Activated CD4-positive, alpha-beta T cell treated with anti-CD3 and anti-CD28 coated beads, Interleukin-2, Interleukin-6, amounts not matched to agents 100 ng/mL and 50 ng/mL, durations not matched to agents 16 hours and 8 hours (primary cell): ENCODE measurements at regions not wholly inside any gene's neighbourhood (a gene's known extent, or its start where the extent isn't known, plus 50 kb on each side); places are given as distances from the start of the nearest gene placed in this dataset.

Source experiments
- DNase-seq: peaks from one replicate; pipeline ENCODE4 v3.0.0-alpha.2; 2020

GRCh38 chr5:67381236-67381880 is 184.8 kb upstream of the CD180 start:
- no peak for DNase-seq

- no peak for DNase-seq
Observed at GRCh38 chr5:67380431-67380830, 183.8 kb upstream of the CD180 start.

- no peak for DNase-seq
Observed at GRCh38 chr5:67379753-67380152, 183.2 kb upstream of the CD180 start.

DNA sequence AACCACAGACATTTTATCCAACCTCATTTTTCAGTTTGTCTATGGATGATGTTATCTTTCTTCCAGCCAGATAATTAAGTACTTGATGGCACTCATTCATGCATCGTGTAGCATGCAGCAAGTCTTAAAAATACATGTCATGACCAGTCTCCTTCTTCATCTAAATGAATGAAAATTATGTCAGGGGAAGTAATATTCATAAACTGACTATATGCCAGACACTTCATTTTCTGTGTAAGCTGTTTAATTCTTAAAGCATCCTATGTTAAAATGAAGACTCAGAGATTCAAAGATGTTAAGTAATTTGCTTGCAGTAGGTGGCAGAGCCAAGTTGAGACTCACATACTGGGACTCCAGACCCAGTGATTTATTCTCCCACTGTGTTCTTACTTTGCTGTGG is 181.7 kb upstream of the CD180 start:
- no peak for DNase-seq

- no peak for DNase-seq
Observed at GRCh38 chr5:67377631-67378030, 181.0 kb upstream of the CD180 start.

- peak; percentile 8 for DNase-seq
Observed at GRCh38 chr5:67375606-67376005, 179.0 kb upstream of the CD180 start.

DNA sequence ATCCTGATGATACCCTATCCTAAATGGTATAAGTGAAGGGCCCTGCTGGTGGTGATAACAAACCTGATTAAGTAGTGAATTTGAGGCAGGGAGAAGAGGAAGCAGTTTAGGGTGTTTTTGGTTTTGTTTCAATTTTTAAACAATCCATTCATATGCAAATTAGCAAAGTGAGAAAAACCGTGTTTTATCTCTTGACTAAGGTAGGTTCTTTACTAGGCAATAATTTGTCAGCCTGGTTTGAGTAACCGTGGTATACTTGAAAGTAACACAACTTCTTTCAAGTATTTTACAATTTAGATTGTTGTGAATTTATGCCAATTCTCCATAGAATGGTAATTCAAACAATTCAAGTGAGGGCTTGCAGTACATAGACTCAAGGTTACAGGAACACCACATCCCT is 177.8 kb upstream of the CD180 start:
- no peak for DNase-seq

- DNase-seq, result no peak
Observed at GRCh38 chr5:67373518-67373917, 176.9 kb upstream of the CD180 start.

DNA sequence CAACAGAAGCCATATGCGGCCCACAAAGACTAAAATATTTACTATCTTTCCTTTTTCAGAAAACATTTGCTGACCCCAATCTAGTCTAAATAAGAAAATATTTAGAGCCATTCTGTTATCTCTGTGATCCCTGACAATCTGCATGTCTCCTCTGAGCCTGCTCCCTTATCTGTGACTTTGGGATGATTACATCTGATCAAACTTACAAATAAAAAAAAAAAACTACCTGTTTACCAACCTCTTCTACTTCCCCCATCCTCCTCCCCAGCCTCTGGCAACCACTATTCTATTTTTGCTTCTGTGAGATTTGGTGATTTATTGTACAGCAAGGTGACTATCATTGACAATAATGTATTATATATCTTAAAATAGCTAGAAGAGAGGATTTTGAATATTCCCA is 176.3 kb upstream of the CD180 start:
- no peak for DNase-seq

DNA sequence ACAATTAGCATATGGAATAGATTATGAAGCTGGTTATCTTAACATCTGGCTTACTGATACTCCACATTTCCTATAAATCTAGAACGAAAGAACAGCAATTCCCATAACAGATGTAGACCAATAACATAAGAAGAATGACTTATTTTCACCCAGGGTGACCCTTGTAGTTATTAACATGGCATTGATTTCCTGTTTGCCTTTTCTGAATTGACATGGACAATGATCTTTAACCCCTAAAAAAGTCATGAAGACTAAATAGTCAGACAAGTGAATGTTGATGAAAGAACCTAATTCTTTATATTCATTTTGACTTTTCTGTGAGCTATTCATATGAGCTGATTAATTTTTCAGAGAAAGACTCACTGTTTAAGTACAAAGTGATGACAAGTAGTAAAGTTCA is 175.3 kb upstream of the CD180 start:
- no peak for DNase-seq

DNA sequence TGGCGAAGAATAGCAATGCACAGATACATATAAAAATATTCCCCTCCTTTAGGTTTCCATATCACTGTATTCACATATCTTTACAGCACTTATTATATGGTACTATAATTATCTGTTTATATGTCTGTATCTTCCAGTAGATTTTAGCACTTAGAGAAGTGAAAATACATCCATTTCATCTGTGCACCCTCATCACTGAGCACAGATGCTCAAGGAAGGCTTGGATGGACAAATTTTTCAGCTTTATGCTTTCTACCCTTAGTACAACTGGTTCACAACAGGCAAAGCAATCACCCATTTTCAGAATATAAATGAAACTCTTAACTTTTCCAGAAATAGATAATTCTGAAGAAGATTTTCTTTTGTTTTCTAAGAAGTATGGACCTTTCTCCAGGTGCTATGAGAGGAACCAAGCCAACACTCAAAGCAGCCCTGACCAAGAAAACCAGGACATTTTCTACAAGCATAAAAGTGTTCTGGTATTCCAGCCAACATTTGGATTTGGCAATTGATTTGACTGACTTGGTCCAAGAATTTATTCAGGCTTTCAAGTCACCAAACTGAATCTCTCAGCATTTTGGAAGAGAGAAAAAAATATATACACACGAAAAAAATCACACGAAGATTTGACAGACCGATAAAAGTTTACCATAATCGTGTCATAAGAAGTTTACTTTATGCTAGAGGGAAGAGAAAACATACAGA is 170.2 kb upstream of the CD180 start:
- DNase-seq, result no peak

- DNase-seq, result no peak
Observed at GRCh38 chr5:67366276-67366675, 169.7 kb upstream of the CD180 start.

- DNase-seq, result no peak
Observed at GRCh38 chr5:67364381-67364970, 167.9 kb upstream of the CD180 start.

- no peak for DNase-seq
Observed at GRCh38 chr5:67363963-67364362, 167.4 kb upstream of the CD180 start.

DNA sequence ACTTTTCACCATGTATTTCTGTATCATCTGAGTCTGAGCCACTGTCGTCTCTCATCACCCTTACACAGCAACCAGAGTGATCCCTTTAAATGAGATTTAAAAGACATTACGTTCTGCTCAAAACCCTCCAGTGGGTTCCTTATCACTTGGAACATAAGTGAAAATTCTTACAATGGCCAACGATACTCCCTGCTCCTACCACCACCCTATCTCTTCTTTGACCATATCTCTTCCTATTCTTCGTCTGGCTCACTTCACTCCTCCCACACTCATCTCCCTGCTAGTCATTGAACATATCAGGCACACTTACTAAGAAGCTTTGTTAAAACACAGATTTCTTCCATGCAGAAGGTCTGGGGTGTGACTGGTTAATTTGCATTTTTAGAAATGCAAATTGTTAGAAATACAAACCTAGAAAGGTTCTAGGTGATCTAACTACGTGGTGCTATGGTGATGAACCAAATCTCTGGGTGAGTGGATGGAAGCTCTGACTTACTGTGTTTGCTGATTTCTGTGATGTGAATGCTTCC is 166.6 kb upstream of the CD180 start:
- DNase-seq, result no peak

DNA sequence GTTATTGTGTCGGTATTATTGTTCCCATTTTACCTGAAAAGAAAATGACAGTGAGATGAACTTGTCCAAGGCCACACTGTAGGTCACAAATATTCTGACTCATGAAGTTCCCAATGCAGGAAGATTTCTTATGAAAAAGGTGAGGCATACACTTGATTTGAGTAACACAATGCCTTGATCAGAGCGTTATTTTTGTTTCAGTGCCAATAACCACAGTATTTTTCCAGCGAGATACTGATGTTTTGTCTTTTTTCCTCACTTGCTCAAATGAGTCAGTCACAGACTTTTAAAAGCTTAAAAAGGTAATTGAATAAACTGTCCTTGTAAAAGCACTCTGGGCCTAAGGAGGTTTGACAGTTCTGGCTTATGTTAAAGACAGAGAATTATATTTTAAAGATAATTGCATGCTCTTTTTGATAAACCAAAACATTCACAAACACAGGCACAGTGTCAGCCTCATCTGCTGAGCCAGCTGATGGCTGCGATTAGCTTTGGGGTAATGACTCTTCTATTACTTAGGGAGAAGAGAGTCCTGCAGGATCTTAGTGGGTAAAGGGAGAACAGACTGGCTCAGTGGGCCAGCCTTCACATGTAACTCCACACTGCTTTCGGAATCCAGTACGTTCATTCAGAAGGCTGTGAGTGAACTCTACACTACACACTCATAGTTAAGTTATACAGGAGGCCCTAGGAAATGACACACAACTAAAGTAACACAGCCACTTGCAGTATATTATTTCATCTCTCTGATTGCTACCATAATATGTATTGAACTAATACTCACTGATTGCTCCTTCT is 165.5 kb upstream of the CD180 start:
- DNase-seq, result no peak

DNA sequence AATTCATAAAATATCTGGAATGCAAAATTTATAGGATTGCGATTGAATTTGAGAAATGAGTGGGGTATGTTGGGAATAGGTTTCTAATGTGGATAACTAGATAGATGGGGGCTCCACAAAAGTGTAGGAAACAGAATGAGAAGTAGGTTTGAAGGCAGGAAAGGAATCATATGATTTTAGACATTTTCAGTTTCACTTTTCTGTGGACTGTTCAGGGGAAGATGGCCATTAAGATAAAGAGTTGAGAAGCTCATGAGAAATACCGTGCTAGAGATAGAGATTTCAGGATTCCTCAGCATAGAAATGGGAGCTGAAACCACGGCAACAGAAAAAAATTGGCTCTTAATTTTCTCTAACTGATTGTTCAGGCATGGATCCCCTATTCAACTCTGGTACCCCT is 163.4 kb upstream of the CD180 start:
- no peak for DNase-seq

DNA sequence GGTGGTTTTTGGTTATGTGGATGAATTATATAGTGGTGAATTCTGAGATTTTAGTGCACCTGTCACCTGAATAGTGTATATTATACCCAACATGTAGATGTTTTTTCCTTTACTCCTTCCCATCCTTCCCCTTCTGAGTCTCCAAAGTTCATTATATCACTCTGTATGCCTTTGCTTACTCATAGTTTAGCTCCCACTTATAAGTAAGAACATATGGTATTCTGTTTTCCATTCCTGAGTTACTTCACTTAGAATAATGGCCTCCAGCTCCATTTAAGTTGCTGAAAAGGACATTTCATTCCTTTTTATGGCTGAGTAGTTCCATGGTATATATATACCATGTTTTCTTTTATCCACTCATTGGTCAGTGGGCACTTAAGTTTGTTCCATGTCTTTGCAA is 161.6 kb upstream of the CD180 start:
- no peak for DNase-seq

GRCh38 chr5:67355120-67355713 is 158.6 kb upstream of the CD180 start:
- no peak for DNase-seq

- no peak for DNase-seq
Observed at GRCh38 chr5:67353500-67354450, 157.2 kb upstream of the CD180 start.

DNA sequence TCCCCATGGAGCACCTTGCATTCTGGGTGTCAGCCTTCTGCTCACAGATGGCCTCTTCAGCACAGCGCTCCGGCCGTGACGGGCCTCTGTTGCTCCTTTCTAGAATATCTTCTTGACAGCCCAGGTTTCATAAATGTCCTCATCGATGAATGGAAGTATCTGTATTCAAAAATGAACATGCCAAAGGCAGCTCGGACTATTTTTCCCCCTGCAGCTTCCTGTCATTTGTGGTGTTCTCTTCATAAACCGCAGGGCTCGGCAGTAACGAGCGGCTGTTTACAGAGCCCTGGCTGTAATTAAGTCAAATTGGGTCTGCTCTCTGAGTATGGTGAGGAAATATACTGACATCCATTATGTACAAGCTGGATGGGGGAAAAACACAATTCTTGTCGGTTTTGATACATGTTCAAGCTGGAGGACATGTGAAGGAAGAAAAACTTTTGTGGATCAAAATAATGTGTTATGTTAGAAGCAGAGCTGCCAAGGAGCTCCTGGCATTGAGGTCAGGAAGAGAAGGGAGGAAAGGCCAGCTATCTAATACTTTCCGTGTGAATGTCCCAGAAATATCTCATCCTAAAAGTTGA is 154.1 kb upstream of the CD180 start:
- DNase-seq, result peak; percentile 13
